ENCODE measurements at regions not wholly inside any gene's neighbourhood (a gene's known extent, or its start where the extent isn't known, plus 50 kb on each side); places are given as distances from the start of the nearest gene placed in this dataset.

- Histone ChIP-seq H3K4me1 (no peaks in the 10 kb centered on the region), H3K27me3 (no peaks in the 10 kb centered on the region), H3K4me3 (no peak overlapping the region), H3K27ac (no peak overlapping the region), H3K36me3 (no peaks in the 10 kb centered on the region), H3K9me3 (no peaks in the 10 kb centered on the region)
- TF ChIP-seq CTCF (IDR thresholded peaks at IDR 0.05): no peak
- DNase-seq: no peak
- intact Hi-C loops (cut with DNase I; ENCODE audit: low total_unique reads): no loop called here
These were observed 201.7 kb upstream of the AJAP1 start for GRCh38 chr1:4452701-4453100.

DNA sequence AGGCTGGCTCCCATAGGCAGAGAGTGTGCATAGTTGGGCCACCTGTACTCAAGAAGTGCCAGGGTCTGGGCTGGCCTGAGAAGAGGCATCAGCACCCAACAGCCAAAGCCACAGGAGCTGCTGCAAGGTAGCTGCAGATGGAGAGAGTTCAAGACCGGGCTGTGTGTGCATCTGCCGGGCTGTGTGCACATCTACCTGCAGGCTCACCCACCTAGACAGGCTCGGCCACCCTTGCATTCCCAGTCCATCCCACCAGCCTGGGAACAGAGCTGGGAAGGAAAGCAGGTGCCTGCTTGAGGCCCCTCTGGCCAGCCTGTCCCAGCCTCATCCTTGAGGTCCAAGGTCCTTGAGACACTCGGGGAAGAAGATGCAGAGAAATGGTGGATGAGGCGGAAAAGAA is 194.4 kb upstream of the AJAP1 start:
- no peaks in the 10 kb centered on the region for H3K36me3 ChIP-seq
- H3K4me1 ChIP-seq: no peaks in the 10 kb centered on the region
- no peak overlapping the region for H3K4me3 ChIP-seq
- H3K27me3 ChIP-seq: no peaks in the 10 kb centered on the region
- H3K9me3 ChIP-seq: no peaks in the 10 kb centered on the region
- no peak for TF ChIP-seq CTCF (IDR thresholded peaks at IDR 0.05)
- no peak for TF ChIP-seq POLR2A (IDR thresholded peaks at IDR 0.05)
- intact Hi-C loops (cut with DNase I; ENCODE audit: low total_unique reads): no loop called here
- DNase-seq: no peak
- H3K27ac ChIP-seq: no peak overlapping the region

DNA sequence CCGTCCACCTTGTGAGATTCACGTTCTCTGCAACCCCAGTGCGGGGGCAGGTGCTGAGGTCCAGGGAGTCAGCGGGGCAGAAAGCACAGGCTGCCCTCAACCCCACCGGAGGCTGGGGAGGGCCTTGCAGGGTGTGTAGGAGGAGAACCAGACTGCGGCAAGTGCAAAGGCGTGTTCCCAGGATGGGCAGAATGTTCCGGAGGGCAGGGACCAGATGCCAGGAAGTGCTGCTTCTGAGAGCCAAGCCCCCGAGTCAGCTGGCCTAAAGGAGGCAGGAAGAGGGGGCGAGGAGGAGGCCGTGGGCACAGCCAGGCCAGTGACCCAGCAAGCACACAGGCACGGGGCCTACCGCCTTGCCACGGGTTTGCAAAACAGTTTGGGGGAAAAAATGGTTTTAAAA is 193.8 kb upstream of the AJAP1 start:
- Histone ChIP-seq H3K27ac (no peak overlapping the region), H3K9me3 (no peaks in the 10 kb centered on the region), H3K36me3 (no peaks in the 10 kb centered on the region), H3K4me3 (no peak overlapping the region), H3K27me3 (no peaks in the 10 kb centered on the region), H3K4me1 (no peaks in the 10 kb centered on the region)
- TF ChIP-seq CTCF (IDR thresholded peaks at IDR 0.05) (no peak), POLR2A (IDR thresholded peaks at IDR 0.05) (no peak)
- intact Hi-C loops (cut with DNase I; ENCODE audit: low total_unique reads): no loop called here
- DNase-seq: no peak

DNA sequence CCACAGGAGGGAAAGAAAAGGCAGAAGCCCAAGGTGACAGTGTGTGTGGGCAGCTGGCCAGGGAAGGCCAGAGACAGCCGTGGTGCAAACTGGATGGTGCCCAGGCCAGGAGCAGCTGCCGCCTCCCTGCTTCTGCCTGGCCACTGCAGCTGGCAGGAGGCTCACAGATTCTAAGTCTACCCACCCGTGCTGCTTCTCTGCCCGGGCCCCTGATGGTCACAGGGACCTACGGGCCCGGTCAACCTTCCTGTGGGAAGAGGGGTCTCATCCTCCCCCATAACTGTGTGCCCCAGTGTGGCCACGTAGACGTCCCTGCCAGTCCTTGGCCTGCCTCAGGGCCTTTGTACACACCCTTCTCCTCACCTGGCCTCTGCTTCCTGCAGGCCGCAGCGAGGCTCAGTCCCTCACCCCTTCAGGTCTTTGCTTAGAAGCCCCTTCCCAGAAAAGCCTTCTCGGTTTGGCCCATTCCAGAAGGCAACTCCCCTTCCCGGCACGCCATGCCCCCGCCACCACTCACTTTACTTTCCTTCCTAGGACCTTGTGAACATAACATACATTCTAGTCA is 192.6 kb upstream of the AJAP1 start:
- no peak overlapping the region for H3K4me3 ChIP-seq
- TF ChIP-seq POLR2A (IDR thresholded peaks at IDR 0.05): no peak
- H3K27ac ChIP-seq: no peak overlapping the region
- no peaks in the 10 kb centered on the region for H3K27me3 ChIP-seq
- no peaks in the 10 kb centered on the region for H3K9me3 ChIP-seq
- H3K36me3 ChIP-seq: no peaks in the 10 kb centered on the region
- intact Hi-C loops (cut with DNase I; ENCODE audit: low total_unique reads): no loop called here
- DNase-seq: no peak
- no peaks in the 10 kb centered on the region for H3K4me1 ChIP-seq

GRCh38 chr1:4462831-4463484 is 191.5 kb upstream of the AJAP1 start:
- DNase-seq: no peak
- Histone ChIP-seq H3K4me1 (no peaks in the 10 kb centered on the region), H3K27ac (no peak overlapping the region), H3K27me3 (no peaks in the 10 kb centered on the region), H3K4me3 (no peak overlapping the region), H3K36me3 (no peaks in the 10 kb centered on the region), H3K9me3 (no peaks in the 10 kb centered on the region)
- intact Hi-C loops (cut with DNase I; ENCODE audit: low total_unique reads): no loop called here
- TF ChIP-seq CTCF (IDR thresholded peaks at IDR 0.05) (no peak), POLR2A (IDR thresholded peaks at IDR 0.05) (no peak)

DNA sequence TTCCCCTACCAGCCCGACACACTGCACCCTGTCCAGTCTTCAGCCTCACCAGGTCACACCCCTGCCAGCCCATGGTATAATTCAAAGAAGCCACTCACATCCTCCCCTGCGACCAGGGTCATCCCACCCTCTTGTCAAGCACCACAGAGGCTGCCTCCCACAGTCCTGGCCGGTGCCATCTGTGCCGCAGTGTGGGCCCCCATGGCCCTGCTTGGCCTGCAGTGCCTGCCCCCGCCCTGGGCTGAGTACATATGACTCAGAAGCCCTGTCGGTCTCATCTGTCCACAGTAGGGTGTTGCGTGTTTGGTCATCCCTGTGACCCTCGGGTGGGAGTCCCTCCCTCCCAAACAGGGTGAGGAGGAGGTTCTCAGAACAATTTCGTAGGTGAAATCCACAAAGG is 190.8 kb upstream of the AJAP1 start:
- Histone ChIP-seq H3K4me3 (no peak overlapping the region), H3K27me3 (no peaks in the 10 kb centered on the region), H3K36me3 (no peaks in the 10 kb centered on the region), H3K4me1 (no peaks in the 10 kb centered on the region), H3K27ac (no peak overlapping the region), H3K9me3 (no peaks in the 10 kb centered on the region)
- no peak for DNase-seq
- intact Hi-C loops (cut with DNase I; ENCODE audit: low total_unique reads): no loop called here
- TF ChIP-seq POLR2A (IDR thresholded peaks at IDR 0.05) (no peak), CTCF (IDR thresholded peaks at IDR 0.05) (no peak)
